Thyroid gland (tissue), 4 donors: ENCODE measurements at regions not wholly inside any gene's neighbourhood (a gene's known extent, or its start where the extent isn't known, plus 50 kb on each side); places are given as distances from the start of the nearest gene placed in this dataset.

Experiments
- DNase-seq, 2 donors: peaks; one replicate each; pipeline ENCODE4 v3.0.0-alpha.2; 2019
- H3K27ac ChIP-seq, 3 donors: fragments of 200-600 bp; sonication (generic); 1 replicate in 2 of 3; 2 replicates in 1 of 3; pipeline ENCODE4 v1.5.1; 2016 to 2019; ENCODE audit warnings: mild to moderate bottlenecking in 1 of 3, moderate library complexity in 1 of 3
- H3K27me3 ChIP-seq: fragments of 200-600 bp; sonication (generic); one replicate; pipeline ENCODE4 v1.5.1; 2019
- H3K36me3 ChIP-seq, 2 donors: fragments of 200-600 bp; sonication (generic); one replicate each; pipeline ENCODE4 v1.5.1; 2016 to 2019
- H3K4me1 ChIP-seq, 2 donors: fragments of 200-600 bp; sonication (generic); one replicate each; pipeline ENCODE4 v1.5.1; 2017 to 2019
- H3K4me3 ChIP-seq, 3 donors: fragments of 200-600 bp; sonication (generic); replicated peaks in 1 of 3; 1 replicate in 2 of 3; 2 replicates in 1 of 3; pipeline ENCODE4 v1.5.1; 2016; ENCODE audit warnings: mild to moderate bottlenecking in 1 of 3
- H3K9me3 ChIP-seq: fragments of 200-600 bp; sonication (generic); one replicate; pipeline ENCODE4 v1.5.1; 2017
- CTCF ChIP-seq, 6 experiments: fragments of 200-600 bp in 3 of 6; fragments of 450-650 bp in 3 of 6; sonication (generic) in 3 of 6; IDR thresholded peaks; one replicate each; pipeline ENCODE4 v1.5.1; 2016 to 2019; ENCODE audit warnings: antibody characterized with exemption in 6 of 6, mild to moderate bottlenecking in 2 of 6, inconsistent platforms in 1 of 6, moderate library complexity in 1 of 6
- POLR2A ChIP-seq, 2 donors: fragments of 450-650 bp; IDR thresholded peaks; one replicate each; pipeline ENCODE4 v1.6.1; 2017; ENCODE audit warnings: antibody characterized with exemption in 2 of 2, mild to moderate bottlenecking in 2 of 2, moderate library complexity in 1 of 2
- WGBS, 2 donors: methylation state at CpG; one replicate each; pipeline ENCODE4 v1.1.5; 2017; 5-methylcytosine and 5-hydroxymethylcytosine counted together
- intact Hi-C: fragments of 100-400 bp; cut with DNase I; formaldehyde crosslinking; loops from one replicate; pipeline ENCODE4 v1.15.1; 2023

- no peak for DNase-seq
- intact Hi-C loops: no loop called here
- 74 to 76% methylated on average over 1 of the region's 1 CpG for WGBS, 2 donors
Observed at GRCh38 chr11:62048100-62048499, 75.7 kb upstream of the INCENP start.

DNA sequence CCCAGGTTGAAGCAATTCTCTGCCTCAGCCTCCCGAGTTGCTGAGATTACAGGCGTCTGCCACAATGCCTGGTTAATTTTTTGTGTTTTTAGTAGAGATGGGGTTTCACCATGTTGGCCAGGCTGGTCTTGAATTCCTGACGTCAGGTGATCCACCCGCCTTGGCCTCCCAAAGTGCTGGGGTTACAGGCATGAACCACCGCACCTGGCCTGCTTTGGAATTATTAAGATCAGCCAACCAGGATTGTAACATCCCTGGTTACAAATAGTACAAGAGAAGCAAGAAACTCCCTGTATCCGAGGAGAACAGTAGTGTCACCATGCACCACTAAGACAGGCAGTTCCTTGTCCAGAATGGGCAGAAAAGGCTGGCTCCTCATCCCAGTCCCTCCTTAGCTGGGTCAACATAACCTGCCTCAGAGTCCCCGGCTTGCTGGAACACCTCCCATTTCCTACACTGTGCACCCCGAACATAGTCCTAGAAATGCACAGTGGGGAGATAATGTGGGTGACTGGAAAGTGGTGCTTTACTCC is 77.2 kb upstream of the INCENP start:
- intact Hi-C loops: no loop called here
- H3K4me3 ChIP-seq: no peak overlapping the region
- H3K4me1 ChIP-seq: peaks cover 5 to 23% of the 10 kb centered on the region in 2 donors
- H3K27me3 ChIP-seq: no peaks in the 10 kb centered on the region
- WGBS, 2 donors: 90 to 95% methylated on average over 7 to 8 of the region's 8 CpGs
- H3K9me3 ChIP-seq: no peaks in the 10 kb centered on the region
- TF ChIP-seq POLR2A (IDR thresholded peaks at IDR 0.05): no peak
- no peak for TF ChIP-seq CTCF (IDR thresholded peaks at IDR 0.05)
- no peaks in the 10 kb centered on the region for H3K36me3 ChIP-seq
- no peak for DNase-seq
- H3K27ac ChIP-seq: no peak overlapping the region

More at GRCh38 chr11:62048100-62048499, 75.7 kb upstream of the INCENP start:
- TF ChIP-seq CTCF (IDR thresholded peaks at IDR 0.05): no peak
- H3K36me3 ChIP-seq: no peaks in the 10 kb centered on the region
- no peak overlapping the region for H3K27ac ChIP-seq
- no peak overlapping the region for H3K4me3 ChIP-seq
- H3K27me3 ChIP-seq: no peaks in the 10 kb centered on the region
- H3K4me1 ChIP-seq: peaks cover 0 to 10% of the 10 kb centered on the region in 2 donors
- H3K9me3 ChIP-seq: no peaks in the 10 kb centered on the region

GRCh38 chr11:62044639-62045121 is 77.2 kb upstream of the FTH1 start:
- intact Hi-C loops: no loop called here
- Histone ChIP-seq H3K4me1 (peaks cover 5 to 23% of the 10 kb centered on the region in 2 donors), H3K36me3 (no peaks in the 10 kb centered on the region), H3K27me3 (no peaks in the 10 kb centered on the region), H3K9me3 (no peaks in the 10 kb centered on the region), H3K4me3 (no peak overlapping the region), H3K27ac (no peak overlapping the region)
- no peak for DNase-seq
- TF ChIP-seq CTCF (IDR thresholded peaks at IDR 0.05) (no peak), POLR2A (IDR thresholded peaks at IDR 0.05) (no peak)
- WGBS, 2 donors: 95 to 96% methylated on average over 8 of the region's 8 CpGs

DNA sequence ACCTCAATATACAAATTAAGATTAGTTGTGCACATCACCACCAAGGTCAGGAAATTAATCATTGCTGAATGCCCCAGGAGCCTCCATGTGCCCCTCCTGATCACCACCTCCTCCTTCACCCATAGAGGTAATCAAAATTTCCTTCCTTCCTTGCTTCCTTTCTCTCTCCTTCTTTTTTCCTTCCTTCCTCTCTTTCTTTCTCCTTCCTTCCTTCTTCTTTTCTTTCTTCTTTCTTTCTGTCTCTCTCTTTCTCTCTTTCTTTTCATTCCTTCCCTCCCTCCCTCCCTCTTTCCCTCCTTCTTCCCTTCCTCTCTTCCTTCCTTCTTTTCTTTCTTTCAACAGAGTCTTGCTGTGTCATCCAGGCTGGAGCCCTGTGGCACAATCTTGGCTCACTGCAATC is 67.9 kb upstream of the FTH1 start:
- Histone ChIP-seq H3K27me3 (no peaks in the 10 kb centered on the region), H3K4me3 (no peak overlapping the region), H3K9me3 (no peaks in the 10 kb centered on the region), H3K36me3 (no peaks in the 10 kb centered on the region), H3K27ac (no peak overlapping the region), H3K4me1 (no peaks in the 10 kb centered on the region)
- DNase-seq: no peak
- intact Hi-C loops: no loop called here
- TF ChIP-seq CTCF (IDR thresholded peaks at IDR 0.05) (no peak), POLR2A (IDR thresholded peaks at IDR 0.05) (no peak)

GRCh38 chr11:62034036-62034338 is 66.6 kb upstream of the FTH1 start:
- Histone ChIP-seq H3K27me3 (no peaks in the 10 kb centered on the region), H3K27ac (no peak overlapping the region), H3K9me3 (no peaks in the 10 kb centered on the region), H3K4me3 (no peak overlapping the region), H3K4me1 (no peaks in the 10 kb centered on the region), H3K36me3 (no peaks in the 10 kb centered on the region)
- WGBS, 2 donors: 76 to 95% methylated on average over 1 of the region's 1 CpG
- intact Hi-C loops: no loop called here
- no peak for TF ChIP-seq POLR2A (IDR thresholded peaks at IDR 0.05)
- TF ChIP-seq CTCF (IDR thresholded peaks at IDR 0.05): no peak
- DNase-seq: no peak
